DND-41 (cell line): ENCODE measurements at regions not wholly inside any gene's neighbourhood (a gene's known extent, or its start where the extent isn't known, plus 50 kb on each side); places are given as distances from the start of the nearest gene placed in this dataset.
"Not testable (repeated sequence)": the region's sequence is repeated elsewhere in the genome, so short reads cannot be mapped to it uniquely, and the experiment has no call there.

Source experiments
- ATAC-seq: fragments of 200-7000 bp; cut with Tn5 transposase; 3 replicates; pipeline ENCODE4 v1.9.1; 2021; ENCODE audit warnings: low read depth; ENCODE audit not compliant: insufficient read depth
- DNase-seq: peaks from one replicate; pipeline ENCODE4 v3.0.0-alpha.2; 2020
- H2AFZ ChIP-seq: 2 replicates; pipeline ENCODE4 v1.6.0; 2012; ENCODE audit warnings: low read depth, low read length
- H3K27ac ChIP-seq: 2 replicates; pipeline ENCODE4 v1.5.1; 2012; ENCODE audit warnings: low read length, inconsistent platforms
- H3K27me3 ChIP-seq: fragments of 200-600 bp; sonication (generic); 2 replicates; pipeline ENCODE4 v1.6.0; 2012; ENCODE audit warnings: low read length, mild to moderate bottlenecking, inconsistent platforms; ENCODE audit not compliant: insufficient read depth, poor library complexity
- H3K36me3 ChIP-seq: 2 replicates; pipeline ENCODE4 v1.5.1; 2012; ENCODE audit warnings: low read length, inconsistent platforms; ENCODE audit not compliant: insufficient read depth
- H3K4me1 ChIP-seq: 2 replicates; pipeline ENCODE4 v1.5.1; 2012; ENCODE audit warnings: mild to moderate bottlenecking, low read length; ENCODE audit not compliant: insufficient read depth
- H3K4me2 ChIP-seq: 2 replicates; pipeline ENCODE4 v1.6.0; 2012; ENCODE audit warnings: mild to moderate bottlenecking, moderate library complexity, low read length, inconsistent platforms; ENCODE audit not compliant: insufficient read depth
- H3K4me3 ChIP-seq, 2 experiments: fragments of 200-600 bp in 1 of 2; shearing (Covaris generic) in 1 of 2; 2 replicates each; pipeline ENCODE4 v1.5.1; 2012 to 2016; ENCODE audit warnings: inconsistent platforms in 2 of 2, low read length in 2 of 2, mild to moderate bottlenecking in 2 of 2, low read depth in 1 of 2, moderate library complexity in 1 of 2
- H3K79me2 ChIP-seq: 2 replicates; pipeline ENCODE4 v1.6.0; 2012; ENCODE audit warnings: low read length, inconsistent platforms; ENCODE audit not compliant: insufficient read depth
- H3K9ac ChIP-seq: 2 replicates; pipeline ENCODE4 v1.6.0; 2012; ENCODE audit warnings: low read depth, mild to moderate bottlenecking, inconsistent platforms, low read length, moderate library complexity
- H3K9me3 ChIP-seq: 2 replicates; pipeline ENCODE4 v1.5.1; 2012; ENCODE audit warnings: low read length, moderate library complexity, mild to moderate bottlenecking, inconsistent platforms; ENCODE audit not compliant: insufficient read depth, severe bottlenecking
- H4K20me1 ChIP-seq: 2 replicates; pipeline ENCODE4 v1.6.0; 2012; ENCODE audit warnings: low read length; ENCODE audit not compliant: insufficient read depth

- not testable (repeated sequence) for H3K27ac ChIP-seq, H3K27me3 ChIP-seq, H3K4me3 ChIP-seq, H3K9me3 ChIP-seq, H4K20me1 ChIP-seq, ATAC-seq, H3K79me2 ChIP-seq, DNase-seq, H2AFZ ChIP-seq, H3K9ac ChIP-seq, H3K4me1 ChIP-seq, H3K36me3 ChIP-seq, H3K4me2 ChIP-seq
These were observed 112.0 kb upstream of the C1QTNF3 start for GRCh38 chr5:34154988-34155387.

GRCh38 chr5:34156703-34157414, 113.8 kb upstream of the C1QTNF3 start:
- not testable (repeated sequence) for H3K27me3 ChIP-seq, H3K4me1 ChIP-seq, H3K36me3 ChIP-seq, H3K4me2 ChIP-seq, H3K9ac ChIP-seq, H4K20me1 ChIP-seq, H3K4me3 ChIP-seq, H3K9me3 ChIP-seq, H2AFZ ChIP-seq, H3K27ac ChIP-seq, DNase-seq, H3K79me2 ChIP-seq, ATAC-seq

- not testable (repeated sequence) for H3K9ac ChIP-seq, H3K79me2 ChIP-seq, H3K4me2 ChIP-seq, H3K4me1 ChIP-seq, DNase-seq, H3K4me3 ChIP-seq, H3K27me3 ChIP-seq, H2AFZ ChIP-seq, H3K27ac ChIP-seq, H3K9me3 ChIP-seq, ATAC-seq, H3K36me3 ChIP-seq, H4K20me1 ChIP-seq
These were observed 117.9 kb upstream of the C1QTNF3 start for GRCh38 chr5:34160904-34161303.

GRCh38 chr5:34171398-34171797, 128.4 kb upstream of the C1QTNF3 start:
- not testable (repeated sequence) for H3K27ac ChIP-seq, ATAC-seq, H3K9me3 ChIP-seq, H3K36me3 ChIP-seq, H4K20me1 ChIP-seq, H3K4me3 ChIP-seq, H3K9ac ChIP-seq, H3K79me2 ChIP-seq, H3K4me1 ChIP-seq, H3K27me3 ChIP-seq, H3K4me2 ChIP-seq, DNase-seq, H2AFZ ChIP-seq

GRCh38 chr5:34179453-34180190, 136.6 kb upstream of the C1QTNF3 start:
- not testable (repeated sequence) for H3K4me2 ChIP-seq, ATAC-seq, H2AFZ ChIP-seq, H4K20me1 ChIP-seq, H3K9ac ChIP-seq, H3K79me2 ChIP-seq, H3K27me3 ChIP-seq, H3K4me3 ChIP-seq, H3K4me1 ChIP-seq, H3K27ac ChIP-seq, H3K9me3 ChIP-seq, DNase-seq
- peaks cover 15% of the 10 kb centered on the region for H3K36me3 ChIP-seq

GRCh38 chr5:34180225-34180624, 137.2 kb upstream of the C1QTNF3 start:
- not testable (repeated sequence) for H3K27ac ChIP-seq, ATAC-seq, H3K9me3 ChIP-seq, DNase-seq, H3K4me2 ChIP-seq, H4K20me1 ChIP-seq, H3K27me3 ChIP-seq, H3K4me3 ChIP-seq, H3K9ac ChIP-seq, H3K79me2 ChIP-seq, H3K4me1 ChIP-seq, H2AFZ ChIP-seq
- H3K36me3 ChIP-seq: peaks cover 15% of the 10 kb centered on the region

- not testable (repeated sequence) for H3K4me3 ChIP-seq, H3K4me1 ChIP-seq, H3K9ac ChIP-seq, H3K27ac ChIP-seq, H3K27me3 ChIP-seq, H3K79me2 ChIP-seq, H3K4me2 ChIP-seq, ATAC-seq, H2AFZ ChIP-seq, H3K9me3 ChIP-seq, H4K20me1 ChIP-seq, DNase-seq
- H3K36me3 ChIP-seq: peaks cover 15% of the 10 kb centered on the region
These were observed 138.1 kb upstream of the C1QTNF3 start for GRCh38 chr5:34180940-34181614.

- not testable (repeated sequence) for H4K20me1 ChIP-seq, H3K27me3 ChIP-seq, H3K27ac ChIP-seq, H3K9ac ChIP-seq, ATAC-seq, H3K4me1 ChIP-seq, H3K4me3 ChIP-seq, H3K79me2 ChIP-seq, DNase-seq, H2AFZ ChIP-seq, H3K4me2 ChIP-seq, H3K9me3 ChIP-seq
- peaks cover 14% of the 10 kb centered on the region for H3K36me3 ChIP-seq
These were observed 142.0 kb upstream of the C1QTNF3 start for GRCh38 chr5:34185005-34185404.
